ENCODE measurements at regions not wholly inside any gene's neighbourhood (a gene's known extent, or its start where the extent isn't known, plus 50 kb on each side); places are given as distances from the start of the nearest gene placed in this dataset.
"Not testable (repeated sequence)": the region's sequence is repeated elsewhere in the genome, so short reads cannot be mapped to it uniquely, and the experiment has no call there.

DNA sequence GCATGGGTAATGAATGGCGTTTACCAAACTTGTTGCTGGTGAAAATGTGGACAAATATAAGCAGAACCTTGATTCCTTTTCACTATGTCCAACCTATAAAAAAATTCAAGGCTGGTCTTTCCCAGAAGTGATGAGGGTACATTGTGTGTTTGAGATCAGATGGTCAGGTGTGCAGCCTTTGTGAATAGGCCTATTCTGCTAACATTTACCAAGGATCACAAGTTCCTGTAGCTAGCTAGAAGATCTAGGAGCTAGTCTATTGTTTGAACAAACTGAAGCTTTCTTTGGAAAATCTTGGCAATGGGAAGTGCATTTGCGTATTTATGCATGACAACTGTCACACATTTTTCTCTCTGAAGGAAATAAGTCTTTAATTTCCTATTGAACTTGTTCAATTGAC lies 489.6 kb downstream of the KLF5 start:
- no peak overlapping the region for H3K27ac Mint-ChIP-seq
- no peak overlapping the region for H3K4me3 Mint-ChIP-seq
- no peaks in the 10 kb centered on the region for H3K9me3 Mint-ChIP-seq
- H3K27me3 Mint-ChIP-seq = peaks cover 4% of the 10 kb centered on the region
- CTCF ChIA-PET = interaction anchor here (0.6 to 0.8 kb wide), 2 partner anchors 21 to 1195 kb away, joined by 3 read pairs; no protein-coding TSS in a partner anchor
- no peaks in the 10 kb centered on the region for H3K4me1 Mint-ChIP-seq
- H3K36me3 Mint-ChIP-seq = no peaks in the 10 kb centered on the region
- no peak for DNase-seq

DNA sequence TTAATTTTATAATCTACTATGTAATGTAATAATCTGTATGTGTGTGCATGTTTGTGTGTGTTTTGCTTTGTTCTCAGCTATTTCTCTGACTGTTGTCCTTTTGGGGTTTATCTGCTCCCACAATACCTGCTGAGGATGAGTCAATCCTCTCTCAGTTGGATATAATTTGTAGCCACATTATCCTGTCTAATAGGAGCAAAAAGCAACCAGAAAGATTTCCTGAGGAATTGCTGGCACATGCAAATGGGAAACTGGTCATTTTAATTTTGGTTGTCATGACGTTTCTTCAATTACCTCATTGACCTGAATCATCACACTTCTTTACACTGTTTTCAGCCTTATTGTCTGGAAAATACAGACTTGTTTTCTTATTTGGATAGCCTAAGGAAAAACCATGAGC lies 488.4 kb downstream of the KLF5 start:
- no peak overlapping the region for H3K4me3 Mint-ChIP-seq

DNA sequence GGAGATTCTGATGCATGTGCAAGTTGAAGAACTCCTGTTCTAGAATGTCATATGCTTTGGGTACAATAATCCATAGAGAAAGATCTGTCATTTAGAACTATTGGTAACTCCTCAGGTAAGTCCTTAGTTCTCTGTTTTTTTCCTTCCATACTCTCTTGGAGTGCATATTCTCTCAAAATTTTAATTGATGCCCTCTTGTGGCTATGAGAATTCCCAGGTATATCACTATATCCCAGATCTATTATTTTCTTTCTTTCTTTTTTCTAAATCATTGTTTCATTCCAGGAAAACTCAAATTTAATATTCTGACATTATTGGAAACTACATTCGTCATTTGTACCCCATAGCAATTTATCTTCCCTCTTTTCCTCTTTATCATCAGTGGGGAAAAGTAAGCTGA lies 485.4 kb downstream of the KLF5 start:
- H3K27me3 Mint-ChIP-seq = no peaks in the 10 kb centered on the region
- no peak overlapping the region for H3K27ac Mint-ChIP-seq
- DNase-seq = no peak
- no peak overlapping the region for H3K4me3 Mint-ChIP-seq
- CTCF ChIA-PET = no interaction called here
- no peaks in the 10 kb centered on the region for H3K4me1 Mint-ChIP-seq
- no peaks in the 10 kb centered on the region for H3K36me3 Mint-ChIP-seq
- no peaks in the 10 kb centered on the region for H3K9me3 Mint-ChIP-seq

More for the DNA sequence above, 488.4 kb downstream of the KLF5 start:
- no peaks in the 10 kb centered on the region for H3K36me3 Mint-ChIP-seq
- no peak overlapping the region for H3K27ac Mint-ChIP-seq
- CTCF ChIA-PET = no interaction called here
- H3K27me3 Mint-ChIP-seq = peaks cover 4% of the 10 kb centered on the region
- DNase-seq = no peak
- no peaks in the 10 kb centered on the region for H3K4me1 Mint-ChIP-seq
- H3K9me3 Mint-ChIP-seq = no peaks in the 10 kb centered on the region

GRCh38 chr13:73542446-73542845 lies 483.6 kb downstream of the KLF5 start:
- no peak for DNase-seq
- CTCF ChIA-PET = no interaction called here
- H3K4me1 Mint-ChIP-seq = no peaks in the 10 kb centered on the region
- H3K36me3 Mint-ChIP-seq = no peaks in the 10 kb centered on the region
- no peaks in the 10 kb centered on the region for H3K9me3 Mint-ChIP-seq
- no peak overlapping the region for H3K27ac Mint-ChIP-seq
- no peak overlapping the region for H3K4me3 Mint-ChIP-seq
- no peaks in the 10 kb centered on the region for H3K27me3 Mint-ChIP-seq

DNA sequence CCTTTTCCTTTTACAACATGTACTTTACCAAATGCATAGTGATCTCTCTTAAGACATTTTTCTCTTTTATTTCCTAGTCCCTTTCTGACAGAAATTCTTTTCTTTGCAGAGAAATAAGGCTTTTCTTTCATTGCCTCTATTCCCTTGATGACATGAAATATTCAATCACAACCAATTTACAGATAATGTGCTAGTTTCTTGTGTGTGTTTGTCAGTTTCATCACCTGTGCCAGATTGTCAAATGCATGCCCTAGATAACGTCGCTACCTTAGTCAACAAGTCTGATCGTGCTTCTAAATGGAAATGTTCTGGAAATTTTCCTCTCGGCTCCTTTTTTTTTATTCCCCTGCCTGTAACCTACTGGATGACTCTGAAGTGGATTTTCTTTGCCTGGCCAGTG lies 478.1 kb downstream of the KLF5 start:
- no peak overlapping the region for H3K27ac Mint-ChIP-seq
- no peaks in the 10 kb centered on the region for H3K36me3 Mint-ChIP-seq
- no peaks in the 10 kb centered on the region for H3K9me3 Mint-ChIP-seq
- no peaks in the 10 kb centered on the region for H3K27me3 Mint-ChIP-seq
- H3K4me1 Mint-ChIP-seq = no peaks in the 10 kb centered on the region
- CTCF ChIA-PET = no interaction called here
- DNase-seq = no peak
- H3K4me3 Mint-ChIP-seq = no peak overlapping the region

- Mint-ChIP-seq H3K4me1 (no peaks in the 10 kb centered on the region), H3K27me3 (no peaks in the 10 kb centered on the region), H3K9me3 (no peaks in the 10 kb centered on the region), H3K27ac (no peak overlapping the region), H3K36me3 (no peaks in the 10 kb centered on the region), H3K4me3 (no peak overlapping the region)
- CTCF ChIA-PET = no interaction called here
- no peak for DNase-seq
Measured at GRCh38 chr13:73535341-73535740, 476.5 kb downstream of the KLF5 start.

DNA sequence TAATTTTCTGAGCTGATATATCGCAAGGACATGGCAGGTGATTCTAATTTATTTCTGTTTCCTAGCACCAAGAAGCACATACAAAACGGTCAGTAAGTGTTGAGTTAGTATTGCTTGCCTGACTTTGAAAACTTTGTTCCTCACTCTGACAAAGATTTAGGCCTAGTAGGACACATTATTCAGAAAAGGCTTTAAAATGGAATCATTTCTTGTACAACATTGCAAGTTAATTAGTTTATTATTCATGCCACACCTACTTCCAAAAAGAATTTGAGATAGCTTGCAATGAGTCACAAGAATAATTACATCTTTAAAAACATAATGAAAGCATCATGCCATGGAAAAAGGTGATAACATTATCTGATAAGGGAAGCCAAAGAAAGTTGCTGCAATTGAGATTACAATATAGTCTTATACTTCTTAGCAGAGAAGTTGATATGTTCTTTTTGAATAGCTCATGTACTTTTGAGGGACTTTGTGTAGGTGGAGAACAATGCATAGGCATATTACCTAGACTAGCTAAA lies 474.2 kb downstream of the KLF5 start:
- Mint-ChIP-seq H3K27ac (no peak overlapping the region), H3K4me1 (no peaks in the 10 kb centered on the region), H3K4me3 (no peak overlapping the region), H3K9me3 (no peaks in the 10 kb centered on the region), H3K27me3 (no peaks in the 10 kb centered on the region), H3K36me3 (no peaks in the 10 kb centered on the region)
- CTCF ChIA-PET = no interaction called here
- no peak for DNase-seq

- no peak overlapping the region for H3K4me3 Mint-ChIP-seq
- no peaks in the 10 kb centered on the region for H3K27me3 Mint-ChIP-seq
- CTCF ChIA-PET = no interaction called here
- H3K4me1 Mint-ChIP-seq = no peaks in the 10 kb centered on the region
- no peaks in the 10 kb centered on the region for H3K9me3 Mint-ChIP-seq
- no peak overlapping the region for H3K27ac Mint-ChIP-seq
- no peak for DNase-seq
- no peaks in the 10 kb centered on the region for H3K36me3 Mint-ChIP-seq
Measured at GRCh38 chr13:73532582-73532981, 473.8 kb downstream of the KLF5 start.

DNA sequence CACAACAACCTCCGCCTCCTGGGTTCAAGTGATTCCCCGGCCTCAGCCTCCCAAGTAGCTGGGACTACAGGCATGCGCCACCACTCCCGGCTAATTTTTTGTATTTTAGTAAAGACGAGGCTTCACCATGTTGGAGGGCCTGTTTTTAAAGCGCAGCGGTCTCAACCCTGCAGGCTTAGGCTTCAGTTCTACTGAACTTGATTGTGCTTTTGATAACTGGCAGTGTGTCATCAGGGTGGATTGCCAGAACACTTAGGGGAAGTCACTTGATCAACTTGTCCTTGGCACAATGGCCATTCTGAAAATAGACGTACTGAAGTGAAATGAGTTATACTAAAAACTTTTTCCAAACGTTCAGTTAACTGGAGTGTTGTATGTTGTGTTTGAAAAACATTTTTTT lies 472.2 kb downstream of the KLF5 start:
- Mint-ChIP-seq H3K36me3 (no peaks in the 10 kb centered on the region), H3K9me3 (no peaks in the 10 kb centered on the region), H3K27me3 (no peaks in the 10 kb centered on the region), H3K27ac (no peak overlapping the region), H3K4me1 (no peaks in the 10 kb centered on the region), H3K4me3 (no peak overlapping the region)
- CTCF ChIA-PET = no interaction called here
- no peak for DNase-seq

DNA sequence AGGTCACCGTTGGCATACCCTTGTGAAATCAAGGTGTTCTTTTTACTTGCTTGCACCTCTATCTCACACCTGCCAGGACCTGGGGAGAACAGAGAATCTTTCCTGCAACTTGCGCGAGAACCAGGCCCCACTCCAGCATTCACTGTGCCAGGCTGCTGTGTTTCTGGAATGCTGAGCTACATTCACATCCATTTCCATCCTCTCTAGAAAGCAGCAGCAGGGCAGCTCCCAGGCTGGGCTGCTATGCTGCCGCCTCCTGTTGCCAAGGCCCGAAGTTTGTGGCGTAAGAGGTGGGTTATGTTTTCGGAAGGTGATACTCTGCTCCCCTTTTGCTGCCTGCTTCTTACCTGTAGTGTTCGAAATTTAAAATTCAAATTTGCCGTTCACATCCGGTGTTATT lies 464.1 kb downstream of the KLF5 start:
- H3K9me3 Mint-ChIP-seq = no peaks in the 10 kb centered on the region
- no peaks in the 10 kb centered on the region for H3K27me3 Mint-ChIP-seq
- no peak overlapping the region for H3K27ac Mint-ChIP-seq
- CTCF ChIA-PET = no interaction called here
- H3K4me3 Mint-ChIP-seq = no peak overlapping the region
- no peaks in the 10 kb centered on the region for H3K36me3 Mint-ChIP-seq
- DNase-seq = no peak
- peaks cover 29% of the 10 kb centered on the region for H3K4me1 Mint-ChIP-seq

- peak overlapping the region; percentile 88 for H3K27ac Mint-ChIP-seq
- CTCF ChIA-PET = no interaction called here
Measured at GRCh38 chr13:73521985-73522524, 463.2 kb downstream of the KLF5 start.

GRCh38 chr13:73521290-73521624 lies 462.5 kb downstream of the KLF5 start:
- Mint-ChIP-seq H3K4me3 (peak overlapping the region; percentile 66), H3K4me1 (peaks cover 29% of the 10 kb centered on the region), H3K9me3 (no peaks in the 10 kb centered on the region), H3K27ac (peak overlapping the region; percentile 88), H3K36me3 (no peaks in the 10 kb centered on the region), H3K27me3 (no peaks in the 10 kb centered on the region)
- CTCF ChIA-PET = no interaction called here
- DNase-seq = peak; percentile 46

More at GRCh38 chr13:73521985-73522524, 463.2 kb downstream of the KLF5 start:
- H3K4me1 Mint-ChIP-seq = peaks cover 29% of the 10 kb centered on the region
- no peak overlapping the region for H3K4me3 Mint-ChIP-seq
- DNase-seq = no peak
- H3K36me3 Mint-ChIP-seq = no peaks in the 10 kb centered on the region
- H3K27me3 Mint-ChIP-seq = no peaks in the 10 kb centered on the region
- H3K9me3 Mint-ChIP-seq = no peaks in the 10 kb centered on the region

DNA sequence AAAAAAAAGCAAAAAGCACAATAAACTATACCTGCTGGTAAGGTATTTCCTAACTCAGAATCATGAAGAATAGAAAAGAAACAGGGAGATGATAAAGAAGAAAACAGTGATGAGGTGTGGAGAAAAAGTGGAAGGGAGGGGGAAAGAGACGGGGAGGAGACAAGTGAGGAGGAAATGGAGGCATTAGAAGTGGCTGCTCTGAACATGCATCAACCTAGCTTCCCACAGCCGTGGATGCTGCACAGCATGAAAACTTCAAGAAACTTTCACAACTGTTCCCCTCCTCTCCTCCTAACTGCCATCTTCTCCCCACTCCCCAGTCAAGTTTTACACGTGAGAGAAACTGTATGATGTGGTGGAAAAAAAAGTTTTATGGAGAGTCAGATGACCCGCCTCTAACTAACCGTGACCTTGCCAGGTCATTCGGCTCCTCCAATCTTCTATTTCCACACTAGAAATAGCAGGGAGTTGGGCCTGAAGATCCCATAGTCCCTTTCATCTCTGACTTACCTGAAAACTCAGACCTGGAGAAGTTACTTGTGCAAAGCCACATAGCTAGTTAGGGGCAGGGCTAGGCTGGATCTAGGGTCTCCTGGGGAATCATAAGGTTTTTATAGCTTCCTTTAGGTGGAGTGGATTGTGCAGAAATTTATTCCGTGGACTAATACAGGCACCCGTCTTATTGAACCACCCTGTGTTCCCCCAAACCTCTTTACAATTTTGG lies 461.9 kb downstream of the KLF5 start:
- Mint-ChIP-seq H3K36me3 (no peaks in the 10 kb centered on the region), H3K4me1 (peaks cover 29% of the 10 kb centered on the region), H3K4me3 (peak overlapping the region; percentile 66), H3K27me3 (peaks cover 2% of the 10 kb centered on the region), H3K9me3 (no peaks in the 10 kb centered on the region), H3K27ac (peak overlapping the region; percentile 88)
- peak; percentile 30 for DNase-seq
- CTCF ChIA-PET = no interaction called here

- peaks cover 29% of the 10 kb centered on the region for H3K4me1 Mint-ChIP-seq
- CTCF ChIA-PET, H3K9me3 Mint-ChIP-seq, H3K36me3 Mint-ChIP-seq, H3K27me3 Mint-ChIP-seq, DNase-seq: not testable (repeated sequence)
- peak overlapping the region; percentile 88 for H3K27ac Mint-ChIP-seq
- peak overlapping the region; percentile 66 for H3K4me3 Mint-ChIP-seq
Measured at GRCh38 chr13:73520135-73520534, 461.3 kb downstream of the KLF5 start.

- H3K27ac Mint-ChIP-seq = no peak overlapping the region
- H3K36me3 Mint-ChIP-seq = no peaks in the 10 kb centered on the region
- H3K4me3 Mint-ChIP-seq = no peak overlapping the region
- DNase-seq = no peak
- H3K27me3 Mint-ChIP-seq = peaks cover 4% of the 10 kb centered on the region
- peaks cover 29% of the 10 kb centered on the region for H3K4me1 Mint-ChIP-seq
- CTCF ChIA-PET = no interaction called here
- H3K9me3 Mint-ChIP-seq = no peaks in the 10 kb centered on the region
Measured at GRCh38 chr13:73519396-73520116, 460.8 kb downstream of the KLF5 start.

Measured in activated naive CD4-positive, alpha-beta T cell treated with anti-CD3 and anti-CD28 coated beads, Interleukin-2, amount 10 ng/mL, durations not matched to agents 7 days and 5 days (primary cell).